ENCODE measurements at regions not wholly inside any gene's neighbourhood (a gene's known extent, or its start where the extent isn't known, plus 50 kb on each side); places are given as distances from the start of the nearest gene placed in this dataset.

DNA sequence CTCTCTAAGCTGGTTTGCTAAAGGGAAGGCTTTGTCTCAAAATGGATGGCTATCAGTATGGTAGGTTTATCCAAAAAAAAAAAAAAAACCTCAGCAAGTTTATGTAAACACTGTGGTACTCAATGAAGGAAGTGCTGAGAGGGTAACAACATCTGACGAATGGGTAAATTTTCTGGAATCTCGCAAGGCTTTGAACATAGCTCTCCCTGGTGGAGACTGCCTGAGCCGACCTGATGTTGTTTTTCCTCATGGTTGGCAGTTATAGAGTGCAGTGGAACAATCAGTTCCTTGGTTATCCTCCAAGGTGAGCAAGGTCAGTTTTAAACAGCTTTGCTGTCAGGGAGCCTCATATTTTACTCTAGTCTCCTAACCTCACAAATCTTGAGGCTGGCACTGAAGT, 94.6 kb downstream of the ZPLD1 start:
- Histone ChIP-seq H3K27me3 (no peaks in the 10 kb centered on the region), H3K36me3 (no peaks in the 10 kb centered on the region), H3K4me1 (no peaks in the 10 kb centered on the region), H3K27ac (no peak overlapping the region), H3K4me3 (replicated peaks in 1 of 3) (no peak overlapping the region), H3K9me3 (no peaks in the 10 kb centered on the region)
- intact Hi-C loops (cut with DNase I) = no loop called here
- peak in 1 of 2 donors; percentile 9 for DNase-seq
- 45 to 53% methylated on average over 3 of the region's 3 CpGs for WGBS, 2 donors
- TF ChIP-seq CTCF (IDR thresholded peaks at IDR 0.05) = peak in 2 of 6 experiments; percentile 5 to 15
- TF ChIP-seq POLR2A (IDR thresholded peaks at IDR 0.05) = no peak

GRCh38 chr3:102530415-102531181, 95.8 kb downstream of the ZPLD1 start:
- 81 to 82% methylated on average over 4 of the region's 4 CpGs for WGBS, 2 donors
- Histone ChIP-seq H3K27me3 (no peaks in the 10 kb centered on the region), H3K36me3 (no peaks in the 10 kb centered on the region), H3K4me3 (replicated peaks in 1 of 3) (no peak overlapping the region), H3K4me1 (no peaks in the 10 kb centered on the region), H3K9me3 (no peaks in the 10 kb centered on the region), H3K27ac (no peak overlapping the region)
- TF ChIP-seq CTCF (IDR thresholded peaks at IDR 0.05) (no peak), POLR2A (IDR thresholded peaks at IDR 0.05) (no peak)
- no peak for DNase-seq
- intact Hi-C loops (cut with DNase I) = loop anchor here (10.0 kb wide), 2 partner anchors 306 to 726 kb away; no protein-coding TSS in a partner anchor

DNA sequence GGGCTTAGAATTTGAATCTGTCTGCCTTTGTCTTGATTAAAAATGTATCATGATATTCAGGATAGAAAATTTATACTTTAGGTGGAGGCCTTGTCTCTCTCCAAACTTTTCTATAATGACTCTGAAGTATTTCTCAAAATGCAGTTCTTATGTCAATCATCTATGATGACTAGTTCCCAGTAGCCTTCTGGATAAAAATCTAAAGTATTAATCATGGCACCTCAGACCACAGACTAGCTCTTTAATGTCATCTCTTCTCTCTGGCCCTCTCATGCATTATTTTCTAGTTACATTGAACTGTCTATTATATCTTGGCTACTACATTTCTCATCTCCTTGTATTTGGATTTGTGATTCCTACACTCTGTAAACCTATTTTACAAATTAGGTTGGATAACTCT, 96.9 kb downstream of the ZPLD1 start:
- no peak overlapping the region for H3K4me3 ChIP-seq (replicated peaks in 1 of 3)
- H3K36me3 ChIP-seq = no peaks in the 10 kb centered on the region
- no peak overlapping the region for H3K27ac ChIP-seq
- intact Hi-C loops (cut with DNase I) = loop anchor here (10.0 kb wide), 2 partner anchors 307 to 727 kb away; no protein-coding TSS in a partner anchor
- no peak for DNase-seq
- no peaks in the 10 kb centered on the region for H3K27me3 ChIP-seq
- TF ChIP-seq POLR2A (IDR thresholded peaks at IDR 0.05) (no peak), CTCF (IDR thresholded peaks at IDR 0.05) (no peak)
- no peaks in the 10 kb centered on the region for H3K9me3 ChIP-seq
- H3K4me1 ChIP-seq = peaks cover 6 to 7% of the 10 kb centered on the region in 2 donors

DNA sequence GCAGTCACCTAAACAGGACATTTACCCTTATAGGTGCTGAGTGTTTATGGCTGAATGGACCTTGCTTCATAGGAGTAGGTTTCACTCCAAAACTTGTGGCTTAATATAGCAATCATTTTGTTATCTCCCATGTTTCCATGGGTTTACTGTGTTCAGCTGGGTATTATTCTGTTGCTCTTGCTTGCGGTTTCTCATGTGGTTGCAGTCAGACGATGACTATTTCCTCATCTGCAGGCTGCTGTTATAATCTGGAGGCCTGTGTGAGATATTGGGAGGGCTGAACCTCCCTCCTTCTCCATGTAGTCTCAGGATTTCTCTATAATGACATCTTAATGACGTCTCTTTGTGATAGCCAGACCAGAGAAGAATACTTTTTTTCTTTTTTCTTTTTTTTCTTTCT, 98.1 kb downstream of the ZPLD1 start:
- Histone ChIP-seq H3K4me1 (peaks cover 6 to 7% of the 10 kb centered on the region in 2 donors), H3K27ac (no peak overlapping the region), H3K4me3 (replicated peaks in 1 of 3) (no peak overlapping the region), H3K9me3 (no peaks in the 10 kb centered on the region), H3K36me3 (no peaks in the 10 kb centered on the region), H3K27me3 (no peaks in the 10 kb centered on the region)
- intact Hi-C loops (cut with DNase I) = loop anchor here (10.0 kb wide), 2 partner anchors 308 to 728 kb away; no protein-coding TSS in a partner anchor
- no peak for TF ChIP-seq POLR2A (IDR thresholded peaks at IDR 0.05)
- no peak for TF ChIP-seq CTCF (IDR thresholded peaks at IDR 0.05)
- DNase-seq = no peak
- WGBS, 2 donors = 87 to 91% methylated on average over 3 of the region's 3 CpGs

- H3K27ac ChIP-seq = no peak overlapping the region
- no peaks in the 10 kb centered on the region for H3K9me3 ChIP-seq
- TF ChIP-seq POLR2A (IDR thresholded peaks at IDR 0.05) = no peak
- no peak for TF ChIP-seq CTCF (IDR thresholded peaks at IDR 0.05)
- H3K36me3 ChIP-seq = no peaks in the 10 kb centered on the region
- peaks cover 6 to 7% of the 10 kb centered on the region in 2 donors for H3K4me1 ChIP-seq
- no peaks in the 10 kb centered on the region for H3K27me3 ChIP-seq
- no peak overlapping the region for H3K4me3 ChIP-seq (replicated peaks in 1 of 3)
- intact Hi-C loops (cut with DNase I) = loop anchor here (10.0 kb wide), 2 partner anchors 309 to 729 kb away; no protein-coding TSS in a partner anchor
- DNase-seq = no peak
- 83 to 84% methylated on average over 4 of the region's 4 CpGs for WGBS, 2 donors
Observed at GRCh38 chr3:102533784-102534183, 99.0 kb downstream of the ZPLD1 start.
